ENCODE measurements at regions not wholly inside any gene's neighbourhood (a gene's known extent, or its start where the extent isn't known, plus 50 kb on each side); places are given as distances from the start of the nearest gene placed in this dataset.

DNA sequence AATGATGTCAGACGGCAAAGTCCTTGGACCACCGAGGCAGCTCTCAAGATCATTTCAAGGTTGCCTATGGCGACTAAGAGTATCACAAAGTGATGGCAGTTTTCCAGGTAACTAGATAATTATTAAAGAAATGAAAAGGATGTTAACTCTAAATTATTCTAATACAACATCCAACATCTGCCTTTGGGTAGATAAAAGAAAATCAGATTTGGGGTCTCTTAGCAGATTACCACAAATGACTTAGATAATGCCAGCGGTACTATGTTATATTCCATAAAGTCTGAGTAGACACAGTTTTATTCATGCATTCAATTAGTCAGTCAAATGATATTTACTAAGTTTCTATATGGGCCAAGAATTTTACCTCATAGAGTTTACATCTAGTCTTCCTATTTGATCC is 441.3 kb downstream of the NEBL start:
- TF ChIP-seq, protein P1, sequence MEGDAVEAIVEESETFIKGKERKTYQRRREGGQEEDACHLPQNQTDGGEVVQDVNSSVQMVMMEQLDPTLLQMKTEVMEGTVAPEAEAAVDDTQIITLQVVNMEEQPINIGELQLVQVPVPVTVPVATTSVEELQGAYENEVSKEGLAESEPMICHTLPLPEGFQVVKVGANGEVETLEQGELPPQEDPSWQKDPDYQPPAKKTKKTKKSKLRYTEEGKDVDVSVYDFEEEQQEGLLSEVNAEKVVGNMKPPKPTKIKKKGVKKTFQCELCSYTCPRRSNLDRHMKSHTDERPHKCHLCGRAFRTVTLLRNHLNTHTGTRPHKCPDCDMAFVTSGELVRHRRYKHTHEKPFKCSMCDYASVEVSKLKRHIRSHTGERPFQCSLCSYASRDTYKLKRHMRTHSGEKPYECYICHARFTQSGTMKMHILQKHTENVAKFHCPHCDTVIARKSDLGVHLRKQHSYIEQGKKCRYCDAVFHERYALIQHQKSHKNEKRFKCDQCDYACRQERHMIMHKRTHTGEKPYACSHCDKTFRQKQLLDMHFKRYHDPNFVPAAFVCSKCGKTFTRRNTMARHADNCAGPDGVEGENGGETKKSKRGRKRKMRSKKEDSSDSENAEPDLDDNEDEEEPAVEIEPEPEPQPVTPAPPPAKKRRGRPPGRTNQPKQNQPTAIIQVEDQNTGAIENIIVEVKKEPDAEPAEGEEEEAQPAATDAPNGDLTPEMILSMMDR (IDR thresholded peaks at IDR 0.05): no peak
- TF ChIP-seq POLR2A (IDR thresholded peaks at IDR 0.05): no peak

Data from esophagus squamous epithelium (tissue), 4 donors.